WERI-Rb-1 (cell line): ENCODE measurements at regions not wholly inside any gene's neighbourhood (a gene's known extent, or its start where the extent isn't known, plus 50 kb on each side); places are given as distances from the start of the nearest gene placed in this dataset.

Source experiments
- DNase-seq: peaks from one replicate; pipeline ENCODE4 v3.0.0-alpha.2; 2020
- H3K27ac ChIP-seq: fragments of 250-450 bp; sonication (Bioruptor Pico); 2 replicates; pipeline ENCODE4 v1.5.1; 2020; ENCODE audit warnings: mild to moderate bottlenecking, moderate library complexity
- H3K27me3 ChIP-seq: fragments of 250-450 bp; sonication (Bioruptor Pico); 2 replicates; pipeline ENCODE4 v1.5.1; 2021; ENCODE audit warnings: mild to moderate bottlenecking, low read depth, moderate library complexity; ENCODE audit not compliant: insufficient read depth, severe bottlenecking
- H3K36me3 ChIP-seq: fragments of 250-450 bp; sonication (Bioruptor Pico); 2 replicates; pipeline ENCODE4 v1.5.1; 2020; ENCODE audit warnings: mild to moderate bottlenecking, moderate library complexity
- H3K4me3 ChIP-seq: 2 replicates; pipeline ENCODE4 v1.5.1; 2011; ENCODE audit warnings: low read depth, mild to moderate bottlenecking, control low read depth, low read length
- H3K9me3 ChIP-seq: fragments of 250-450 bp; sonication (Bioruptor Pico); 2 replicates; pipeline ENCODE4 v1.5.1; 2021; ENCODE audit warnings: mild to moderate bottlenecking, moderate library complexity; ENCODE audit not compliant: severe bottlenecking
- CTCF ChIP-seq: IDR thresholded peaks from 2 replicates; pipeline ENCODE4 v1.5.1; 2011; ENCODE audit warnings: low read depth, mild to moderate bottlenecking, control low read depth, inconsistent platforms, low read length

DNA sequence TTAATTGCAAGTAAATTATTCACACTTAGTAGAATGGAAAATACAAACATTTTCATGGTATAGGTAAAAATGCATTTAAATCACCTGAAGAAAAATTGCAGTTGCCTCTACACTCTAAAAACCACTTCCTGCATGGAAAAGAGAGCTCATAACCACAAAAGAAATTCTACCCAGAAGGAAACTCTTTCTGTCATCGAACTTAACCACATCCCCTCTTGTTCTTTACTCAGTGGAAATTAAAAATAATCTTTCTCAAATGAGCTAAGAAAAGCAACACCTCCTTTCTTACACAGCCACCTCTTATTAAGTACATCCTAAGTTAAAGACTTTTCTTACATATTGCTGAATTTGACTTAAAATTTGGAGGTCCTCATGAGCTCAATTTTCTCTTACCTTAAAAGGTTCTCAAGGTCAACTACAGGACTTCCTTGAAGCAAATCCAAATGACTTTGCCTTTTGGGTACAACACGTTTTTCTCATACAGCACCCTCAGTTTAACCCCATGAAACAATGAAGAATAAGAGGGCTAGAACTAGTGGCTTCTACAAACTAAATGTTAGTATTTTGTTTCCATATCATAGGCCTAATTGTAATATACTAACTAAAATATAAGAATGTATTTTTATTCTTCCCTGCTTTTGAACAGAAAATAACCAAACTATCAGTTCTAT, 109.1 kb upstream of the CRIM1 start:
- Histone ChIP-seq H3K27me3 (no peaks in the 10 kb centered on the region), H3K36me3 (no peaks in the 10 kb centered on the region), H3K9me3 (no peaks in the 10 kb centered on the region), H3K4me3 (no peak overlapping the region), H3K27ac (no peak overlapping the region)
- no peak for TF ChIP-seq CTCF
- no peak for DNase-seq

GRCh38 chr2:36245651-36246050, 109.9 kb upstream of the CRIM1 start:
- H3K9me3 ChIP-seq: no peaks in the 10 kb centered on the region
- no peak for TF ChIP-seq CTCF
- H3K4me3 ChIP-seq: no peak overlapping the region
- no peak overlapping the region for H3K27ac ChIP-seq
- H3K27me3 ChIP-seq: no peaks in the 10 kb centered on the region
- DNase-seq: no peak
- H3K36me3 ChIP-seq: no peaks in the 10 kb centered on the region

- Histone ChIP-seq H3K4me3 (no peak overlapping the region), H3K9me3 (no peaks in the 10 kb centered on the region), H3K36me3 (no peaks in the 10 kb centered on the region), H3K27me3 (no peaks in the 10 kb centered on the region), H3K27ac (no peak overlapping the region)
- no peak for DNase-seq
- no peak for TF ChIP-seq CTCF
Observed at GRCh38 chr2:36238106-36238505, 117.5 kb upstream of the CRIM1 start.

- Histone ChIP-seq H3K4me3 (no peak overlapping the region), H3K27ac (no peak overlapping the region), H3K9me3 (no peaks in the 10 kb centered on the region), H3K27me3 (no peaks in the 10 kb centered on the region), H3K36me3 (no peaks in the 10 kb centered on the region)
- DNase-seq: no peak
- TF ChIP-seq CTCF: no peak
Observed at GRCh38 chr2:36235882-36236281, 119.7 kb upstream of the CRIM1 start.

- no peaks in the 10 kb centered on the region for H3K36me3 ChIP-seq
- H3K27me3 ChIP-seq: no peaks in the 10 kb centered on the region
- TF ChIP-seq CTCF: no peak
- H3K4me3 ChIP-seq: no peak overlapping the region
- no peak for DNase-seq
- no peak overlapping the region for H3K27ac ChIP-seq
- H3K9me3 ChIP-seq: no peaks in the 10 kb centered on the region
Observed at GRCh38 chr2:36235426-36235825, 120.2 kb upstream of the CRIM1 start.

DNA sequence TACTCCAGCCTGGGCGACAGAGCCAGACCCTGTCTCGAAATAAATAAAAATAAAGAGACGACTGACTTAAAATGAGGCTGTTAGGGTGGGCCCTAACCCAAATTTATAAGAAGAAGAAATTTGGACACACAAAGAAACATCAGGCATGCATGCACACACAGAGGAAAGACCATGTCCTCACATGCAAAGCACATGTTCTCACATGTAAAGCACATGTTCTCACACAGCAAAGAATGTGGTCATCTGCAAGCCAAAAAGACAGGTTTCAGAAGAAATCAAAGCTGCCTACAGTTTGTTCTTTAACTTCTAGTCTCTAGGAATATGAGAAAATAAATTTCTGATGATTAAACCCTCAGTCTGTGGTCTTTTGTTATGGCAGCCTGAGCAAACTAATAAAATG, 132.3 kb upstream of the CRIM1 start:
- H3K4me3 ChIP-seq: no peak overlapping the region
- H3K27me3 ChIP-seq: no peaks in the 10 kb centered on the region
- H3K9me3 ChIP-seq: no peaks in the 10 kb centered on the region
- H3K36me3 ChIP-seq: no peaks in the 10 kb centered on the region
- H3K27ac ChIP-seq: no peak overlapping the region
- no peak for DNase-seq
- TF ChIP-seq CTCF: no peak
